Vagina (tissue), 2 donors: ENCODE measurements at regions not wholly inside any gene's neighbourhood (a gene's known extent, or its start where the extent isn't known, plus 50 kb on each side); places are given as distances from the start of the nearest gene placed in this dataset.
"Not testable (repeated sequence)": the region's sequence is repeated elsewhere in the genome, so short reads cannot be mapped to it uniquely, and the experiment has no call there.

Experiments used
- DNase-seq, 2 donors: peaks; one replicate each; pipeline ENCODE4 v3.0.0-alpha.2; 2017; ENCODE audit errors: extremely low spot score in 2 of 2
- H3K27ac ChIP-seq: fragments of 200-600 bp; sonication (generic); one replicate; pipeline ENCODE4 v1.5.1; 2019
- H3K27me3 ChIP-seq: fragments of 200-600 bp; sonication (generic); one replicate; pipeline ENCODE4 v1.5.1; 2019
- H3K36me3 ChIP-seq, 2 donors: fragments of 200-600 bp; sonication (generic); one replicate each; pipeline ENCODE4 v1.5.1; 2017 to 2019
- H3K4me1 ChIP-seq: fragments of 200-600 bp; sonication (generic); one replicate; pipeline ENCODE4 v1.5.1; 2019
- H3K4me3 ChIP-seq, 2 donors: fragments of 200-600 bp; sonication (generic); 1 replicate in 1 of 2; 2 replicates in 1 of 2; pipeline ENCODE4 v1.5.1; 2016 to 2019
- H3K9me3 ChIP-seq: fragments of 200-600 bp; sonication (generic); one replicate; pipeline ENCODE4 v1.5.1; 2019
- POLR2A ChIP-seq, 2 donors: fragments of 450-650 bp; IDR thresholded peaks; one replicate each; pipeline ENCODE4 v1.6.1; 2017; ENCODE audit warnings: antibody characterized with exemption in 2 of 2, mild to moderate bottlenecking in 2 of 2, moderate library complexity in 2 of 2
- POLR2AphosphoS5 ChIP-seq, 2 donors: sonication (generic); formaldehyde crosslinking; IDR thresholded peaks; one replicate each; pipeline ENCODE4 v1.9.0; 2017; ENCODE audit warnings: antibody characterized with exemption in 2 of 2, mild to moderate bottlenecking in 2 of 2, low read depth in 1 of 2; ENCODE audit not compliant: insufficient read depth in 1 of 2
- intact Hi-C: fragments of 100-400 bp; cut with DNase I; formaldehyde crosslinking; loops from one replicate; pipeline ENCODE4 v1.15.1; 2023
- TF ChIP-seq, protein P1 (sequence below), 3 experiments: fragments of 450-650 bp in 2 of 3; fragments of 200-600 bp in 1 of 3; sonication (generic) in 1 of 3; IDR thresholded peaks; one replicate each; pipeline ENCODE4 v1.5.1; 2017 to 2019; ENCODE audit warnings: antibody characterized with exemption in 3 of 3, mild to moderate bottlenecking in 2 of 3, moderate library complexity in 2 of 3

GRCh38 chr16:25367773-25368524 lies 110.3 kb upstream of the ZKSCAN2 start:
- TF ChIP-seq POLR2A (IDR thresholded peaks at IDR 0.05) (no peak), POLR2AphosphoS5 (IDR thresholded peaks at IDR 0.05; ENCODE audit: insufficient read depth in 1 of 2, low read depth in 1 of 2) (no peak)
- TF ChIP-seq, protein P1, sequence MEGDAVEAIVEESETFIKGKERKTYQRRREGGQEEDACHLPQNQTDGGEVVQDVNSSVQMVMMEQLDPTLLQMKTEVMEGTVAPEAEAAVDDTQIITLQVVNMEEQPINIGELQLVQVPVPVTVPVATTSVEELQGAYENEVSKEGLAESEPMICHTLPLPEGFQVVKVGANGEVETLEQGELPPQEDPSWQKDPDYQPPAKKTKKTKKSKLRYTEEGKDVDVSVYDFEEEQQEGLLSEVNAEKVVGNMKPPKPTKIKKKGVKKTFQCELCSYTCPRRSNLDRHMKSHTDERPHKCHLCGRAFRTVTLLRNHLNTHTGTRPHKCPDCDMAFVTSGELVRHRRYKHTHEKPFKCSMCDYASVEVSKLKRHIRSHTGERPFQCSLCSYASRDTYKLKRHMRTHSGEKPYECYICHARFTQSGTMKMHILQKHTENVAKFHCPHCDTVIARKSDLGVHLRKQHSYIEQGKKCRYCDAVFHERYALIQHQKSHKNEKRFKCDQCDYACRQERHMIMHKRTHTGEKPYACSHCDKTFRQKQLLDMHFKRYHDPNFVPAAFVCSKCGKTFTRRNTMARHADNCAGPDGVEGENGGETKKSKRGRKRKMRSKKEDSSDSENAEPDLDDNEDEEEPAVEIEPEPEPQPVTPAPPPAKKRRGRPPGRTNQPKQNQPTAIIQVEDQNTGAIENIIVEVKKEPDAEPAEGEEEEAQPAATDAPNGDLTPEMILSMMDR (IDR thresholded peaks at IDR 0.05), result no peak
- no peaks in the 10 kb centered on the region for H3K36me3 ChIP-seq
- intact Hi-C loops, result no loop called here
- no peaks in the 10 kb centered on the region for H3K9me3 ChIP-seq
- H3K4me1 ChIP-seq, result no peaks in the 10 kb centered on the region
- no peak overlapping the region for H3K4me3 ChIP-seq
- no peak overlapping the region for H3K27ac ChIP-seq
- DNase-seq, result no peak
- no peaks in the 10 kb centered on the region for H3K27me3 ChIP-seq

DNA sequence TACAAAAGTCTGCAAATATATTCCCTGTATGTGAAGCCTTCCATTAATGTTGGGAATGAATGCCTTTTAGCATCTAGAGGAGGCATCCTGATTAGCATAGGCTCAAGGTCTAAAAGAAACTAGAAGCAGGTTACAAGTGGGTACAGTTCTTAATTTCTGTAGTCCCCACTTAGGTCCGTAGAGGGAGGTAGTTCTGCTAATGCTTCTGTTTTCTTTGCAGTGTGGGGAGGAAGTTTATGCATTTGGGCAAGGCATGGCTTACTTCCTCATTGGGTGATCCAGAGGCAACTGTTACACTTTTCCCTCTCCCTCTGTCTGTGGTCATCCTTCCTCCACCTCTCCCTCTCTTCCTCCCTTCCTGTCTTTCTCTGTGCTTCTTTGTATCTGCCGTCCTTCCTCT lies 108.4 kb upstream of the ZKSCAN2 start:
- TF ChIP-seq POLR2A (IDR thresholded peaks at IDR 0.05), result no peak
- TF ChIP-seq, protein P1 (IDR thresholded peaks at IDR 0.05), result no peak
- TF ChIP-seq POLR2AphosphoS5 (IDR thresholded peaks at IDR 0.05; ENCODE audit: insufficient read depth in 1 of 2, low read depth in 1 of 2), result no peak
- no peaks in the 10 kb centered on the region for H3K4me1 ChIP-seq
- intact Hi-C loops, result no loop called here
- H3K27ac ChIP-seq, result no peak overlapping the region
- no peaks in the 10 kb centered on the region for H3K36me3 ChIP-seq
- H3K4me3 ChIP-seq, result no peak overlapping the region
- DNase-seq, result no peak
- no peaks in the 10 kb centered on the region for H3K27me3 ChIP-seq
- H3K9me3 ChIP-seq, result no peaks in the 10 kb centered on the region

DNA sequence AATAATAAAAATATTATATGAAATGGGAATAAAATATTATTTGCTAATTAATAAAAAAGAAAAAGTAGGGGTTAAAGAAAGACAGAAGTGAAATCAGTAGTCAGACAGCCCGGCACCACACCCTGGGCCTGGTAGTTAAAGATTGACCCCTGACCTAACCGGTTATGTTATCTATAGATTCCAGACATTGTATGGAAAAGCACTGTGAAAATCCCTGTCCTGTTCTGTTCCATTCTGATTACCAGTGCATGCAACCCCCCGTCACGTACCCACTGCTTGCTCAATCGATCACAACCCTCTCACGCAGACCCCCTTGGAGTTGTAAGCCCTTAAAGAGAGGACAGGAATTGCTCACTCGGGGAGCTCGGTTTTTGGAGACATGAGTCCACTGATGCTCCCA lies 101.9 kb upstream of the ZKSCAN2 start:
- DNase-seq, intact Hi-C loops, H3K27ac ChIP-seq, H3K9me3 ChIP-seq, H3K36me3 ChIP-seq, H3K4me1 ChIP-seq, H3K4me3 ChIP-seq, H3K27me3 ChIP-seq: not testable (repeated sequence)

- no peak for DNase-seq
- H3K27ac ChIP-seq, result no peak overlapping the region
- no peak overlapping the region for H3K4me3 ChIP-seq
- TF ChIP-seq, protein P1 (IDR thresholded peaks at IDR 0.05), result no peak
- no peak for TF ChIP-seq POLR2A (IDR thresholded peaks at IDR 0.05)
- no peak for TF ChIP-seq POLR2AphosphoS5 (IDR thresholded peaks at IDR 0.05; ENCODE audit: insufficient read depth in 1 of 2, low read depth in 1 of 2)
- no peaks in the 10 kb centered on the region for H3K36me3 ChIP-seq
- intact Hi-C loops, result no loop called here
- H3K9me3 ChIP-seq, result no peaks in the 10 kb centered on the region
- H3K27me3 ChIP-seq, result no peaks in the 10 kb centered on the region
- no peaks in the 10 kb centered on the region for H3K4me1 ChIP-seq
Measured at GRCh38 chr16:25344006-25344405, 86.4 kb upstream of the ZKSCAN2 start.

GRCh38 chr16:25340973-25341372 lies 83.3 kb upstream of the ZKSCAN2 start:
- Histone ChIP-seq H3K4me3 (no peak overlapping the region), H3K27me3 (no peaks in the 10 kb centered on the region), H3K27ac (no peak overlapping the region), H3K36me3 (no peaks in the 10 kb centered on the region), H3K9me3 (no peaks in the 10 kb centered on the region), H3K4me1 (no peaks in the 10 kb centered on the region)
- TF ChIP-seq, protein P1 (IDR thresholded peaks at IDR 0.05), result no peak
- TF ChIP-seq POLR2A (IDR thresholded peaks at IDR 0.05) (no peak), POLR2AphosphoS5 (IDR thresholded peaks at IDR 0.05; ENCODE audit: insufficient read depth in 1 of 2, low read depth in 1 of 2) (no peak)
- no peak for DNase-seq
- intact Hi-C loops, result no loop called here
